GM18873 (cell line): ENCODE measurements at regions not wholly inside any gene's neighbourhood (a gene's known extent, or its start where the extent isn't known, plus 50 kb on each side); places are given as distances from the start of the nearest gene placed in this dataset.

Experiments used
- ATAC-seq: cut with Tn5 transposase; IDR thresholded peaks from one replicate; pipeline ENCODE4 v1.9.1; 2021; ENCODE audit warnings: mild to moderate bottlenecking, moderate library complexity, moderate number of reproducible peaks; ENCODE audit not compliant: unreplicated experiment, low FRiP score

- ATAC-seq, result no peak
These were observed 59.1 kb upstream of the TMEM244 start for GRCh38 chr6:129920103-129920798.

GRCh38 chr6:129911732-129912131, 50.6 kb upstream of the TMEM244 start:
- ATAC-seq, result no peak
